Progenitor cell of endocrine pancreas (in vitro differentiated cells): ENCODE measurements at regions not wholly inside any gene's neighbourhood (a gene's known extent, or its start where the extent isn't known, plus 50 kb on each side); places are given as distances from the start of the nearest gene placed in this dataset.

Experiments
- DNase-seq: peaks from one replicate; pipeline ENCODE4 v3.0.0; 2021; ENCODE audit warnings: low spot score; ENCODE audit not compliant: unreplicated experiment
- H3K27ac Mint-ChIP-seq: 2 replicates; pipeline ENCODE4 v1.8.0; 2021; ENCODE audit warnings: mild to moderate bottlenecking, moderate library complexity, mixed read lengths
- H3K27me3 Mint-ChIP-seq: 2 replicates; pipeline ENCODE4 v1.8.0; 2021; ENCODE audit warnings: mixed read lengths
- H3K36me3 Mint-ChIP-seq: 2 replicates; pipeline ENCODE4 v1.8.0; 2022; ENCODE audit warnings: mixed read lengths; ENCODE audit not compliant: insufficient read depth
- H3K4me1 Mint-ChIP-seq: 2 replicates; pipeline ENCODE4 v1.8.0; 2021; ENCODE audit warnings: low read depth, mixed read lengths
- H3K4me3 Mint-ChIP-seq: 2 replicates; pipeline ENCODE4 v1.8.0; 2021; ENCODE audit warnings: low read depth, mild to moderate bottlenecking, moderate library complexity, mixed read lengths
- H3K9me3 Mint-ChIP-seq: 2 replicates; pipeline ENCODE4 v1.8.0; 2021; ENCODE audit warnings: low read depth, mixed read lengths
- CTCF ChIP-seq: fragments of 200-600 bp; sonication (generic); IDR thresholded peaks from one replicate; pipeline ENCODE4 v1.5.0; 2021; ENCODE audit warnings: antibody characterized with exemption, mild to moderate bottlenecking; ENCODE audit not compliant: unreplicated experiment

GRCh38 chrX:1909419-1910206, 294.8 kb downstream of the ASMT start:
- H3K9me3 Mint-ChIP-seq, result peaks cover 5% of the 10 kb centered on the region
- H3K4me3 Mint-ChIP-seq, result no peak overlapping the region
- peaks cover 21% of the 10 kb centered on the region for H3K27me3 Mint-ChIP-seq
- TF ChIP-seq CTCF, result no peak
- no peak overlapping the region for H3K27ac Mint-ChIP-seq
- H3K36me3 Mint-ChIP-seq, result no peaks in the 10 kb centered on the region
- no peaks in the 10 kb centered on the region for H3K4me1 Mint-ChIP-seq
- no peak for DNase-seq

- Mint-ChIP-seq H3K27ac (no peak overlapping the region), H3K27me3 (peaks cover 21% of the 10 kb centered on the region), H3K4me3 (no peak overlapping the region), H3K9me3 (peaks cover 5% of the 10 kb centered on the region), H3K36me3 (no peaks in the 10 kb centered on the region), H3K4me1 (no peaks in the 10 kb centered on the region)
- no peak for TF ChIP-seq CTCF
- DNase-seq, result no peak
Measured at GRCh38 chrX:1910207-1910470, 295.3 kb downstream of the ASMT start.

GRCh38 chrX:1911401-1912128, 296.7 kb downstream of the ASMT start:
- peaks cover 21% of the 10 kb centered on the region for H3K27me3 Mint-ChIP-seq
- peaks cover 5% of the 10 kb centered on the region for H3K9me3 Mint-ChIP-seq
- H3K4me1 Mint-ChIP-seq, result no peaks in the 10 kb centered on the region
- H3K36me3 Mint-ChIP-seq, result no peaks in the 10 kb centered on the region
- no peak overlapping the region for H3K27ac Mint-ChIP-seq
- TF ChIP-seq CTCF, result no peak
- no peak overlapping the region for H3K4me3 Mint-ChIP-seq
- DNase-seq, result no peak

- no peak for DNase-seq
- Mint-ChIP-seq H3K4me3 (no peak overlapping the region), H3K9me3 (peaks cover 3% of the 10 kb centered on the region), H3K4me1 (no peaks in the 10 kb centered on the region), H3K27me3 (peaks cover 21% of the 10 kb centered on the region), H3K36me3 (no peaks in the 10 kb centered on the region), H3K27ac (no peak overlapping the region)
- TF ChIP-seq CTCF, result no peak
Measured at GRCh38 chrX:1912193-1912592, 297.3 kb downstream of the ASMT start.

- Mint-ChIP-seq H3K27me3 (peaks cover 18% of the 10 kb centered on the region), H3K27ac (no peak overlapping the region), H3K4me1 (no peaks in the 10 kb centered on the region), H3K4me3 (no peak overlapping the region), H3K36me3 (no peaks in the 10 kb centered on the region), H3K9me3 (no peaks in the 10 kb centered on the region)
- DNase-seq, result no peak
- no peak for TF ChIP-seq CTCF
Measured at GRCh38 chrX:1914606-1915365, 299.9 kb downstream of the ASMT start.
